Tibial artery (tissue), 4 donors: ENCODE measurements at regions not wholly inside any gene's neighbourhood (a gene's known extent, or its start where the extent isn't known, plus 50 kb on each side); places are given as distances from the start of the nearest gene placed in this dataset.

Experiments
- DNase-seq, 2 donors: peaks; one replicate each; pipeline ENCODE4 v3.0.0-alpha.2; 2019
- H3K27ac ChIP-seq, 2 donors: fragments of 200-600 bp; sonication (generic) in 1 of 2; 1 replicate in 1 of 2; 2 replicates in 1 of 2; pipeline ENCODE4 v1.5.1; 2018 to 2019; ENCODE audit warnings: mild to moderate bottlenecking in 1 of 2
- H3K27me3 ChIP-seq, 2 donors: fragments of 200-600 bp; sonication (generic) in 1 of 2; one replicate each; pipeline versions ENCODE4 v1.5.1 to v1.6.0; 2016 to 2019
- H3K36me3 ChIP-seq, 3 donors: fragments of 200-600 bp; sonication (generic) in 2 of 3; one replicate each; pipeline ENCODE4 v1.5.1; 2016 to 2019; ENCODE audit warnings: mild to moderate bottlenecking in 2 of 3
- H3K4me1 ChIP-seq, 4 donors: fragments of 200-600 bp; sonication (generic) in 2 of 4; 1 replicate in 3 of 4; 2 replicates in 1 of 4; pipeline ENCODE4 v1.5.1; 2016 to 2019
- H3K4me3 ChIP-seq, 2 donors: fragments of 200-600 bp; sonication (generic) in 1 of 2; 1 replicate in 1 of 2; 2 replicates in 1 of 2; pipeline ENCODE4 v1.5.1; 2018 to 2019; ENCODE audit warnings: mild to moderate bottlenecking in 2 of 2
- H3K9me3 ChIP-seq, 3 donors: fragments of 200-600 bp; sonication (generic) in 1 of 3; one replicate each; pipeline ENCODE4 v1.5.1; 2016 to 2019
- CTCF ChIP-seq, 2 experiments: fragments of 200-600 bp in 1 of 2; fragments of 450-650 bp in 1 of 2; IDR thresholded peaks; one replicate each; pipeline ENCODE4 v1.5.1; 2017 to 2019; ENCODE audit warnings: antibody characterized with exemption in 2 of 2, mild to moderate bottlenecking in 1 of 2, moderate library complexity in 1 of 2
- intact Hi-C: fragments of 100-400 bp; cut with DNase I; formaldehyde crosslinking; loops from one replicate; pipeline ENCODE4 v1.15.0; 2023; ENCODE audit warnings: low total_unique reads

- Histone ChIP-seq H3K27ac (no peak overlapping the region), H3K4me3 (no peak overlapping the region), H3K4me1 (no peaks in the 10 kb centered on the region), H3K36me3 (no peaks in the 10 kb centered on the region), H3K27me3 (no peaks in the 10 kb centered on the region), H3K9me3 (no peaks in the 10 kb centered on the region)
- DNase-seq: no peak
- intact Hi-C loops: no loop called here
- TF ChIP-seq CTCF (IDR thresholded peaks at IDR 0.05): no peak
Measured at GRCh38 chr1:189986516-189986915, 491.1 kb downstream of the BRINP3 start.

- no peak overlapping the region for H3K4me3 ChIP-seq
- no peak overlapping the region for H3K27ac ChIP-seq
- no peaks in the 10 kb centered on the region for H3K36me3 ChIP-seq
- H3K4me1 ChIP-seq: no peaks in the 10 kb centered on the region
- DNase-seq: no peak
- peaks cover 0 to 3% (median 3%) of the 10 kb centered on the region in 3 donors for H3K9me3 ChIP-seq
- no peak for TF ChIP-seq CTCF (IDR thresholded peaks at IDR 0.05)
- no peaks in the 10 kb centered on the region for H3K27me3 ChIP-seq
- intact Hi-C loops: no loop called here
Measured at GRCh38 chr1:189987509-189987908, 490.2 kb downstream of the BRINP3 start.

- no peak for DNase-seq
- H3K4me3 ChIP-seq: no peak overlapping the region
- no peaks in the 10 kb centered on the region for H3K4me1 ChIP-seq
- no peaks in the 10 kb centered on the region for H3K27me3 ChIP-seq
- H3K9me3 ChIP-seq: peaks cover 0 to 10% (median 7%) of the 10 kb centered on the region in 3 donors
- intact Hi-C loops: no loop called here
- H3K36me3 ChIP-seq: no peaks in the 10 kb centered on the region
- no peak overlapping the region for H3K27ac ChIP-seq
- no peak for TF ChIP-seq CTCF (IDR thresholded peaks at IDR 0.05)
Measured at GRCh38 chr1:189992856-189993255, 484.8 kb downstream of the BRINP3 start.

GRCh38 chr1:190000365-190000872 is 477.2 kb downstream of the BRINP3 start:
- H3K36me3 ChIP-seq: no peaks in the 10 kb centered on the region
- no peak overlapping the region for H3K4me3 ChIP-seq
- no peak for TF ChIP-seq CTCF (IDR thresholded peaks at IDR 0.05)
- H3K27ac ChIP-seq: no peak overlapping the region
- intact Hi-C loops: no loop called here
- H3K9me3 ChIP-seq: no peaks in the 10 kb centered on the region
- DNase-seq: no peak
- H3K27me3 ChIP-seq: no peaks in the 10 kb centered on the region
- no peaks in the 10 kb centered on the region for H3K4me1 ChIP-seq

GRCh38 chr1:190001187-190001586 is 476.5 kb downstream of the BRINP3 start:
- Histone ChIP-seq H3K9me3 (no peaks in the 10 kb centered on the region), H3K4me3 (no peak overlapping the region), H3K4me1 (no peaks in the 10 kb centered on the region), H3K36me3 (no peaks in the 10 kb centered on the region), H3K27me3 (no peaks in the 10 kb centered on the region), H3K27ac (no peak overlapping the region)
- no peak for DNase-seq
- intact Hi-C loops: no loop called here
- TF ChIP-seq CTCF (IDR thresholded peaks at IDR 0.05): no peak

GRCh38 chr1:190003376-190003775 is 474.3 kb downstream of the BRINP3 start:
- no peak for TF ChIP-seq CTCF (IDR thresholded peaks at IDR 0.05)
- Histone ChIP-seq H3K4me3 (no peak overlapping the region), H3K27me3 (no peaks in the 10 kb centered on the region), H3K27ac (no peak overlapping the region), H3K36me3 (no peaks in the 10 kb centered on the region), H3K9me3 (no peaks in the 10 kb centered on the region), H3K4me1 (no peaks in the 10 kb centered on the region)
- no peak for DNase-seq
- intact Hi-C loops: no loop called here
